ENCODE measurements at regions not wholly inside any gene's neighbourhood (a gene's known extent, or its start where the extent isn't known, plus 50 kb on each side); places are given as distances from the start of the nearest gene placed in this dataset.
"Not testable (repeated sequence)": the region's sequence is repeated elsewhere in the genome, so short reads cannot be mapped to it uniquely, and the experiment has no call there.

GRCh38 chr4:110359076-110359475, 116.9 kb upstream of the ENPEP start:
- Histone ChIP-seq H3K4me3 (ENCODE audit: low read length) (no peak overlapping the region), H3K27me3 (ENCODE audit: insufficient read depth, low read length) (no peaks in the 10 kb centered on the region), H3K4me1 (ENCODE audit: insufficient read depth, low read length) (no peaks in the 10 kb centered on the region), H3K9me3 (ENCODE audit: insufficient read depth, low read depth, low read length) (no peaks in the 10 kb centered on the region), H3K9ac (ENCODE audit: low read depth, low read length) (no peak overlapping the region), H3K36me3 (ENCODE audit: insufficient read depth, low read depth, low read length) (no peaks in the 10 kb centered on the region), H3K27ac (ENCODE audit: low read length) (no peak overlapping the region)

GRCh38 chr4:110357521-110357920, 118.4 kb upstream of the ENPEP start:
- Histone ChIP-seq H3K9me3 (ENCODE audit: insufficient read depth, low read depth, low read length) (no peaks in the 10 kb centered on the region), H3K36me3 (ENCODE audit: insufficient read depth, low read depth, low read length) (no peaks in the 10 kb centered on the region), H3K27ac (ENCODE audit: low read length) (no peak overlapping the region), H3K4me3 (ENCODE audit: low read length) (no peak overlapping the region), H3K9ac (ENCODE audit: low read depth, low read length) (no peak overlapping the region), H3K4me1 (ENCODE audit: insufficient read depth, low read length) (no peaks in the 10 kb centered on the region), H3K27me3 (ENCODE audit: insufficient read depth, low read length) (no peaks in the 10 kb centered on the region)

GRCh38 chr4:110354460-110354859, 121.5 kb upstream of the ENPEP start:
- Histone ChIP-seq H3K9me3 (ENCODE audit: insufficient read depth, low read depth, low read length) (no peaks in the 10 kb centered on the region), H3K27ac (ENCODE audit: low read length) (no peak overlapping the region), H3K36me3 (ENCODE audit: insufficient read depth, low read depth, low read length) (no peaks in the 10 kb centered on the region), H3K9ac (ENCODE audit: low read depth, low read length) (no peak overlapping the region), H3K4me1 (ENCODE audit: insufficient read depth, low read length) (no peaks in the 10 kb centered on the region), H3K4me3 (ENCODE audit: low read length) (no peak overlapping the region), H3K27me3 (ENCODE audit: insufficient read depth, low read length) (no peaks in the 10 kb centered on the region)

GRCh38 chr4:110352670-110353442, 123.1 kb upstream of the ENPEP start:
- Histone ChIP-seq H3K4me1 (ENCODE audit: insufficient read depth, low read length) (no peaks in the 10 kb centered on the region), H3K36me3 (ENCODE audit: insufficient read depth, low read depth, low read length) (no peaks in the 10 kb centered on the region), H3K4me3 (ENCODE audit: low read length) (no peak overlapping the region), H3K9ac (ENCODE audit: low read depth, low read length) (no peak overlapping the region), H3K27me3 (ENCODE audit: insufficient read depth, low read length) (no peaks in the 10 kb centered on the region), H3K27ac (ENCODE audit: low read length) (no peak overlapping the region), H3K9me3 (ENCODE audit: insufficient read depth, low read depth, low read length) (no peaks in the 10 kb centered on the region)

- no peak overlapping the region for H3K9ac ChIP-seq (ENCODE audit: low read depth, low read length)
- no peaks in the 10 kb centered on the region for H3K9me3 ChIP-seq (ENCODE audit: insufficient read depth, low read depth, low read length)
- H3K36me3 ChIP-seq (ENCODE audit: insufficient read depth, low read depth, low read length), result no peaks in the 10 kb centered on the region
- H3K4me3 ChIP-seq (ENCODE audit: low read length), result no peak overlapping the region
- no peaks in the 10 kb centered on the region for H3K27me3 ChIP-seq (ENCODE audit: insufficient read depth, low read length)
- H3K4me1 ChIP-seq (ENCODE audit: insufficient read depth, low read length), result no peaks in the 10 kb centered on the region
- no peak overlapping the region for H3K27ac ChIP-seq (ENCODE audit: low read length)
These were observed 127.1 kb upstream of the ENPEP start for GRCh38 chr4:110348711-110349383.

- no peak overlapping the region for H3K9ac ChIP-seq (ENCODE audit: low read depth, low read length)
- H3K27ac ChIP-seq (ENCODE audit: low read length), result no peak overlapping the region
- no peaks in the 10 kb centered on the region for H3K27me3 ChIP-seq (ENCODE audit: insufficient read depth, low read length)
- H3K9me3 ChIP-seq (ENCODE audit: insufficient read depth, low read depth, low read length), result no peaks in the 10 kb centered on the region
- no peaks in the 10 kb centered on the region for H3K4me1 ChIP-seq (ENCODE audit: insufficient read depth, low read length)
- H3K36me3 ChIP-seq (ENCODE audit: insufficient read depth, low read depth, low read length), result no peaks in the 10 kb centered on the region
- H3K4me3 ChIP-seq (ENCODE audit: low read length), result no peak overlapping the region
These were observed 128.2 kb upstream of the ENPEP start for GRCh38 chr4:110347805-110348204.

- Histone ChIP-seq H3K9ac (ENCODE audit: low read depth, low read length) (no peak overlapping the region), H3K27me3 (ENCODE audit: insufficient read depth, low read length) (no peaks in the 10 kb centered on the region), H3K4me3 (ENCODE audit: low read length) (no peak overlapping the region), H3K9me3 (ENCODE audit: insufficient read depth, low read depth, low read length) (no peaks in the 10 kb centered on the region), H3K36me3 (ENCODE audit: insufficient read depth, low read depth, low read length) (no peaks in the 10 kb centered on the region), H3K4me1 (ENCODE audit: insufficient read depth, low read length) (no peaks in the 10 kb centered on the region), H3K27ac (ENCODE audit: low read length) (no peak overlapping the region)
These were observed 131.8 kb upstream of the ENPEP start for GRCh38 chr4:110344165-110344564.

- Histone ChIP-seq H3K27me3 (ENCODE audit: insufficient read depth, low read length) (no peaks in the 10 kb centered on the region), H3K36me3 (ENCODE audit: insufficient read depth, low read depth, low read length) (no peaks in the 10 kb centered on the region), H3K4me3 (ENCODE audit: low read length) (no peak overlapping the region), H3K9ac (ENCODE audit: low read depth, low read length) (no peak overlapping the region), H3K9me3 (ENCODE audit: insufficient read depth, low read depth, low read length) (no peaks in the 10 kb centered on the region), H3K4me1 (ENCODE audit: insufficient read depth, low read length) (no peaks in the 10 kb centered on the region), H3K27ac (ENCODE audit: low read length) (no peak overlapping the region)
These were observed 132.4 kb upstream of the ENPEP start for GRCh38 chr4:110343534-110343933.

GRCh38 chr4:110341118-110341517, 134.8 kb upstream of the ENPEP start:
- not testable (repeated sequence) for H3K9me3 ChIP-seq (ENCODE audit: insufficient read depth, low read depth, low read length); H3K36me3 ChIP-seq (ENCODE audit: insufficient read depth, low read depth, low read length); H3K4me1 ChIP-seq (ENCODE audit: insufficient read depth, low read length); H3K27ac ChIP-seq (ENCODE audit: low read length); H3K9ac ChIP-seq (ENCODE audit: low read depth, low read length); H3K27me3 ChIP-seq (ENCODE audit: insufficient read depth, low read length); H3K4me3 ChIP-seq (ENCODE audit: low read length)

GRCh38 chr4:110335399-110335798, 137.0 kb upstream of the ELOVL6 start:
- Histone ChIP-seq H3K27ac (ENCODE audit: low read length) (no peak overlapping the region), H3K27me3 (ENCODE audit: insufficient read depth, low read length) (no peaks in the 10 kb centered on the region), H3K4me1 (ENCODE audit: insufficient read depth, low read length) (no peaks in the 10 kb centered on the region), H3K9ac (ENCODE audit: low read depth, low read length) (no peak overlapping the region), H3K36me3 (ENCODE audit: insufficient read depth, low read depth, low read length) (no peaks in the 10 kb centered on the region), H3K4me3 (ENCODE audit: low read length) (no peak overlapping the region), H3K9me3 (ENCODE audit: insufficient read depth, low read depth, low read length) (no peaks in the 10 kb centered on the region)

GRCh38 chr4:110332483-110332882, 134.1 kb upstream of the ELOVL6 start:
- Histone ChIP-seq H3K27me3 (ENCODE audit: insufficient read depth, low read length) (no peaks in the 10 kb centered on the region), H3K27ac (ENCODE audit: low read length) (no peak overlapping the region)

GRCh38 chr4:110326426-110326825, 128.0 kb upstream of the ELOVL6 start:
- not testable (repeated sequence) for H3K27me3 ChIP-seq (ENCODE audit: insufficient read depth, low read length); H3K27ac ChIP-seq (ENCODE audit: low read length); H3K9ac ChIP-seq (ENCODE audit: low read depth, low read length); H3K36me3 ChIP-seq (ENCODE audit: insufficient read depth, low read depth, low read length); H3K4me3 ChIP-seq (ENCODE audit: low read length); H3K9me3 ChIP-seq (ENCODE audit: insufficient read depth, low read depth, low read length); H3K4me1 ChIP-seq (ENCODE audit: insufficient read depth, low read length)

More at GRCh38 chr4:110332483-110332882, 134.1 kb upstream of the ELOVL6 start:
- no peak overlapping the region for H3K9ac ChIP-seq (ENCODE audit: low read depth, low read length)
- no peaks in the 10 kb centered on the region for H3K4me1 ChIP-seq (ENCODE audit: insufficient read depth, low read length)
- H3K36me3 ChIP-seq (ENCODE audit: insufficient read depth, low read depth, low read length), result no peaks in the 10 kb centered on the region
- H3K4me3 ChIP-seq (ENCODE audit: low read length), result no peak overlapping the region
- peaks cover 9% of the 10 kb centered on the region; the same call in 1 of the 2 replicates for H3K9me3 ChIP-seq (ENCODE audit: insufficient read depth, low read depth, low read length)

Data from iPS-20b (cell line).